ENCODE measurements at regions not wholly inside any gene's neighbourhood (a gene's known extent, or its start where the extent isn't known, plus 50 kb on each side); places are given as distances from the start of the nearest gene placed in this dataset.

GRCh38 chr6:160933256-160933655 is 58.3 kb upstream of the MAP3K4 start:
- TF ChIP-seq, protein P1, sequence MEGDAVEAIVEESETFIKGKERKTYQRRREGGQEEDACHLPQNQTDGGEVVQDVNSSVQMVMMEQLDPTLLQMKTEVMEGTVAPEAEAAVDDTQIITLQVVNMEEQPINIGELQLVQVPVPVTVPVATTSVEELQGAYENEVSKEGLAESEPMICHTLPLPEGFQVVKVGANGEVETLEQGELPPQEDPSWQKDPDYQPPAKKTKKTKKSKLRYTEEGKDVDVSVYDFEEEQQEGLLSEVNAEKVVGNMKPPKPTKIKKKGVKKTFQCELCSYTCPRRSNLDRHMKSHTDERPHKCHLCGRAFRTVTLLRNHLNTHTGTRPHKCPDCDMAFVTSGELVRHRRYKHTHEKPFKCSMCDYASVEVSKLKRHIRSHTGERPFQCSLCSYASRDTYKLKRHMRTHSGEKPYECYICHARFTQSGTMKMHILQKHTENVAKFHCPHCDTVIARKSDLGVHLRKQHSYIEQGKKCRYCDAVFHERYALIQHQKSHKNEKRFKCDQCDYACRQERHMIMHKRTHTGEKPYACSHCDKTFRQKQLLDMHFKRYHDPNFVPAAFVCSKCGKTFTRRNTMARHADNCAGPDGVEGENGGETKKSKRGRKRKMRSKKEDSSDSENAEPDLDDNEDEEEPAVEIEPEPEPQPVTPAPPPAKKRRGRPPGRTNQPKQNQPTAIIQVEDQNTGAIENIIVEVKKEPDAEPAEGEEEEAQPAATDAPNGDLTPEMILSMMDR (conservative IDR thresholded peaks at IDR 0.05) = no peak
- TF ChIP-seq EZH2 (IDR thresholded peaks at IDR 0.05; ENCODE audit: low read depth) = no peak
- no peaks in the 10 kb centered on the region for H3K9me3 ChIP-seq (ENCODE audit: insufficient read depth, low read depth)
- no TSS peak for BruUV-seq (replicated peaks)

DNA sequence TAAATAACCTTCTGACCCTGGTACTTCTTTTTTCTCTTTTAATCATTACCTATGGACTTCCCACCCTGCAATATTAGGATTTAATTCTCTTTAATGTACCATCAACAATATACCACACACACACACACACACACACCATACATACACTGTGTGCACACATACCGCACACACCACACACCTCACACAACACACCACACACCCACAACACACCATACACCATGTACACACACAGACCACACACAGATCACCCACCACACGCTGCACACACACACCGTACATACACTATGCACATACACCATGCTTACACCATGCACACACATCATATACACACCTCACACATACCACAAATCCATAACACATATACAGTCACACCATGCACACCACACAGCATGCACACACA is 57.4 kb upstream of the MAP3K4 start:
- no TSS peak for BruUV-seq (replicated peaks)
- intact Hi-C loops (cut with micrococcal nuclease; ENCODE audit: unreplicated experiment) = loop anchor here (5.0 kb wide), 1 partner anchor 438 kb away; no protein-coding TSS in a partner anchor
- POLR2A ChIA-PET (ENCODE audit: unreplicated experiment) = no interaction called here

More at GRCh38 chr6:160933256-160933655, 58.3 kb upstream of the MAP3K4 start:
- intact Hi-C loops (cut with micrococcal nuclease; ENCODE audit: unreplicated experiment) = loop anchor here (5.0 kb wide), 1 partner anchor 439 kb away; no protein-coding TSS in a partner anchor
- Histone ChIP-seq H3K27ac (no peak overlapping the region), H3K79me2 (ENCODE audit: low read depth) (no peaks in the 10 kb centered on the region), H3K9me2 (ENCODE audit: insufficient read depth) (no peaks in the 10 kb centered on the region), H2AFZ (no peak overlapping the region), H3K27me3 (ENCODE audit: insufficient read depth, low read depth) (peaks cover 7% of the 10 kb centered on the region; the same call in 1 of the 2 replicates), H3K36me3 (ENCODE audit: low read depth) (no peaks in the 10 kb centered on the region), H3F3A (ENCODE audit: insufficient read depth, low read depth) (no peaks in the 10 kb centered on the region), H3K4me3 (no peak overlapping the region), H3K4me2 (no peak overlapping the region), H3K4me1 (replicated peaks; ENCODE audit: insufficient read depth) (no peaks in the 10 kb centered on the region), H4K20me1 (ENCODE audit: insufficient read depth) (no peaks in the 10 kb centered on the region)
- CTCF ChIA-PET = no interaction called here
- no peak for DNase-seq
- POLR2A ChIA-PET (ENCODE audit: unreplicated experiment) = no interaction called here

GRCh38 chr6:160940197-160940596 is 51.4 kb upstream of the MAP3K4 start:
- Histone ChIP-seq H3K9me3 (ENCODE audit: insufficient read depth, low read depth) (no peaks in the 10 kb centered on the region), H2AFZ (no peak overlapping the region), H3F3A (ENCODE audit: insufficient read depth, low read depth) (no peaks in the 10 kb centered on the region), H3K4me3 (no peak overlapping the region), H3K27me3 (ENCODE audit: insufficient read depth, low read depth) (peaks cover 12% of the 10 kb centered on the region), H3K9me2 (ENCODE audit: insufficient read depth) (no peaks in the 10 kb centered on the region), H3K4me2 (no peak overlapping the region), H3K79me2 (ENCODE audit: low read depth) (no peaks in the 10 kb centered on the region), H3K4me1 (replicated peaks; ENCODE audit: insufficient read depth) (no peaks in the 10 kb centered on the region), H4K20me1 (ENCODE audit: insufficient read depth) (no peaks in the 10 kb centered on the region), H3K27ac (no peak overlapping the region), H3K36me3 (ENCODE audit: low read depth) (no peaks in the 10 kb centered on the region)
- no peak for TF ChIP-seq EZH2 (IDR thresholded peaks at IDR 0.05; ENCODE audit: low read depth)
- DNase-seq = no peak
- intact Hi-C loops (cut with micrococcal nuclease; ENCODE audit: unreplicated experiment) = no loop called here
- BruUV-seq (replicated peaks) = no TSS peak
- CTCF ChIA-PET = no interaction called here
- POLR2A ChIA-PET (ENCODE audit: unreplicated experiment) = no interaction called here

More for the DNA sequence above, 57.4 kb upstream of the MAP3K4 start:
- Histone ChIP-seq H3K27ac (no peak overlapping the region), H3K4me2 (no peak overlapping the region), H4K20me1 (ENCODE audit: insufficient read depth) (no peaks in the 10 kb centered on the region), H3K4me1 (replicated peaks; ENCODE audit: insufficient read depth) (no peaks in the 10 kb centered on the region), H3K4me3 (no peak overlapping the region), H3K9me3 (ENCODE audit: insufficient read depth, low read depth) (no peaks in the 10 kb centered on the region), H3K27me3 (ENCODE audit: insufficient read depth, low read depth) (peaks cover 7% of the 10 kb centered on the region; the same call in 1 of the 2 replicates), H2AFZ (no peak overlapping the region), H3K36me3 (ENCODE audit: low read depth) (no peaks in the 10 kb centered on the region), H3K9me2 (ENCODE audit: insufficient read depth) (no peaks in the 10 kb centered on the region), H3K79me2 (ENCODE audit: low read depth) (no peaks in the 10 kb centered on the region), H3F3A (ENCODE audit: insufficient read depth, low read depth) (no peaks in the 10 kb centered on the region)
- TF ChIP-seq EZH2 (IDR thresholded peaks at IDR 0.05; ENCODE audit: low read depth) = no peak
- TF ChIP-seq, protein P1 (conservative IDR thresholded peaks at IDR 0.05) = no peak
- CTCF ChIA-PET = no interaction called here
- no peak for DNase-seq

All from PC-9 (cell line).